CD4-positive, alpha-beta T cell (primary cell): ENCODE measurements at regions not wholly inside any gene's neighbourhood (a gene's known extent, or its start where the extent isn't known, plus 50 kb on each side); places are given as distances from the start of the nearest gene placed in this dataset.

Source experiments
- ATAC-seq: fragments of 200-7000 bp; cut with Tn5 transposase; one replicate; pipeline ENCODE4 v1.10.0; 2022; ENCODE audit warnings: mild to moderate bottlenecking; ENCODE audit not compliant: poor library complexity
- CTCF ChIA-PET: fragments of 350-600 bp; sonication (Branson Sonifier 250); formaldehyde crosslinking; loops from one replicate; lab custom pipeline; 2021; ENCODE audit warnings: antibody characterized with exemption, inconsistent platforms; lab: Charles Lee
- POLR2A ChIA-PET: fragments of 350-600 bp; sonication (Branson Sonifier 250); formaldehyde crosslinking; loops from one replicate; lab custom pipeline; 2021; ENCODE audit warnings: antibody characterized with exemption, inconsistent platforms; lab: Charles Lee
- DNase-seq, 14 experiments: peaks; one replicate each; pipeline ENCODE4 v3.0.0-alpha.2; 2013 to 2020; ENCODE audit warnings: mixed read lengths in 2 of 14
- H3K27ac ChIP-seq, 2 donors: one replicate each; pipeline versions ENCODE4 v1.5.1 to v1.7.0; 2013; ENCODE audit warnings: low read length in 2 of 2, low read depth in 1 of 2, mild to moderate bottlenecking in 1 of 2
- H3K27me3 ChIP-seq, 2 experiments: 1 replicate in 1 of 2; 2 replicates in 1 of 2; pipeline versions ENCODE4 v1.6.1 to v1.7.0; 2013; ENCODE audit warnings: low read length in 2 of 2, control low read depth in 1 of 2, mild to moderate bottlenecking in 1 of 2, moderate library complexity in 1 of 2; ENCODE audit not compliant: insufficient read depth in 2 of 2, control insufficient read depth in 1 of 2
- H3K36me3 ChIP-seq: one replicate; pipeline ENCODE4 v1.6.1; 2013; ENCODE audit warnings: low read length, control low read depth; ENCODE audit not compliant: insufficient read depth
- H3K4me1 ChIP-seq: one replicate; pipeline ENCODE4 v1.6.1; 2013; ENCODE audit warnings: low read length, control low read depth; ENCODE audit not compliant: insufficient read depth
- H3K4me3 ChIP-seq: one replicate; pipeline ENCODE4 v1.5.1; 2013; ENCODE audit warnings: mild to moderate bottlenecking, low read length, moderate library complexity
- H3K9me3 ChIP-seq, 2 experiments: 1 replicate in 1 of 2; 2 replicates in 1 of 2; pipeline versions ENCODE4 v1.6.1 to v1.7.0; 2013; ENCODE audit warnings: low read length in 2 of 2, mild to moderate bottlenecking in 2 of 2, control low read depth in 1 of 2, moderate library complexity in 1 of 2; ENCODE audit not compliant: control insufficient read depth in 1 of 2, insufficient read depth in 1 of 2
- H3K27ac Mint-ChIP-seq: one replicate; pipeline ENCODE4 v1.8.0; 2020; ENCODE audit warnings: mixed read lengths
- H3K27me3 Mint-ChIP-seq: one replicate; pipeline ENCODE4 v1.8.0; 2021; ENCODE audit warnings: mixed read lengths
- H3K36me3 Mint-ChIP-seq: one replicate; pipeline ENCODE4 v1.8.0; 2021; ENCODE audit warnings: low read depth, mixed read lengths
- H3K4me1 Mint-ChIP-seq: one replicate; pipeline ENCODE4 v1.8.0; 2021; ENCODE audit warnings: low read depth, mixed read lengths
- H3K4me3 Mint-ChIP-seq: one replicate; pipeline ENCODE4 v1.8.0; 2020; ENCODE audit warnings: mild to moderate bottlenecking, mixed read lengths
- H3K9me3 Mint-ChIP-seq: one replicate; pipeline ENCODE4 v1.8.0; 2020; ENCODE audit warnings: mixed read lengths
- CTCF ChIP-seq: fragments of 200-600 bp; IDR thresholded peaks from one replicate; pipeline ENCODE4 v1.8.0; 2022; ENCODE audit warnings: antibody characterized with exemption, mild to moderate bottlenecking
- intact Hi-C, 2 experiments: fragments of 100-400 bp; cut with DNase I in 1 of 2; cut with micrococcal nuclease in 1 of 2; formaldehyde crosslinking; loops; one replicate each; pipeline versions ENCODE4 v1.15.1 to v1.9.0; 2023 to 2025; cut with DNase I, micrococcal nuclease

GRCh38 chr11:106379712-106380111 is 302.2 kb downstream of the AASDHPPT start:
- Mint-ChIP-seq H3K4me3 (no peak overlapping the region), H3K27ac (no peak overlapping the region), H3K36me3 (no peaks in the 10 kb centered on the region), H3K27me3 (no peaks in the 10 kb centered on the region), H3K4me1 (no peaks in the 10 kb centered on the region), H3K9me3 (no peaks in the 10 kb centered on the region)
- no peak for TF ChIP-seq CTCF
- H3K4me3 ChIP-seq, result no peak overlapping the region
- DNase-seq, result no peak
- CTCF ChIA-PET, result no interaction called here
- intact Hi-C loops, result no loop called here
- H3K27ac ChIP-seq, result no peak overlapping the region
- no peaks in the 10 kb centered on the region for H3K36me3 ChIP-seq
- no peak for ATAC-seq
- POLR2A ChIA-PET, result no interaction called here
- no peaks in the 10 kb centered on the region for H3K27me3 ChIP-seq
- no peaks in the 10 kb centered on the region for H3K4me1 ChIP-seq
- H3K9me3 ChIP-seq, result peaks cover 0 to 3% of the 10 kb centered on the region in 2 experiments

- no peaks in the 10 kb centered on the region for H3K4me1 ChIP-seq
- Mint-ChIP-seq H3K4me1 (no peaks in the 10 kb centered on the region), H3K4me3 (no peak overlapping the region), H3K27ac (no peak overlapping the region), H3K9me3 (peaks cover 2% of the 10 kb centered on the region), H3K27me3 (no peaks in the 10 kb centered on the region), H3K36me3 (no peaks in the 10 kb centered on the region)
- no peaks in the 10 kb centered on the region for H3K27me3 ChIP-seq
- ATAC-seq (no peak), DNase-seq (no peak)
- TF ChIP-seq CTCF, result no peak
- CTCF ChIA-PET, result no interaction called here
- H3K9me3 ChIP-seq, result peaks cover 3% of the 10 kb centered on the region in 2 experiments
- no peak overlapping the region for H3K4me3 ChIP-seq
- no peaks in the 10 kb centered on the region for H3K36me3 ChIP-seq
- POLR2A ChIA-PET, result no interaction called here
- intact Hi-C loops, result no loop called here
- H3K27ac ChIP-seq, result no peak overlapping the region
Observed at GRCh38 chr11:106381895-106382294, 304.4 kb downstream of the AASDHPPT start.

GRCh38 chr11:106384429-106384828 is 307.0 kb downstream of the AASDHPPT start:
- peaks cover 7% of the 10 kb centered on the region for H3K9me3 Mint-ChIP-seq
- intact Hi-C loops, result no loop called here
- no peaks in the 10 kb centered on the region for H3K36me3 ChIP-seq
- H3K4me3 Mint-ChIP-seq, result no peak overlapping the region
- no peak overlapping the region for H3K27ac Mint-ChIP-seq
- TF ChIP-seq CTCF, result no peak
- no peaks in the 10 kb centered on the region for H3K4me1 Mint-ChIP-seq
- H3K27ac ChIP-seq, result no peak overlapping the region
- DNase-seq (no peak), ATAC-seq (no peak)
- POLR2A ChIA-PET, result no interaction called here
- CTCF ChIA-PET, result no interaction called here
- peaks cover 3% of the 10 kb centered on the region in 2 experiments for H3K9me3 ChIP-seq
- no peaks in the 10 kb centered on the region for H3K27me3 Mint-ChIP-seq
- no peaks in the 10 kb centered on the region for H3K36me3 Mint-ChIP-seq
- no peaks in the 10 kb centered on the region for H3K27me3 ChIP-seq
- no peaks in the 10 kb centered on the region for H3K4me1 ChIP-seq
- no peak overlapping the region for H3K4me3 ChIP-seq
